IMR-90 (cell line): ENCODE measurements at regions not wholly inside any gene's neighbourhood (a gene's known extent, or its start where the extent isn't known, plus 50 kb on each side); places are given as distances from the start of the nearest gene placed in this dataset.

ENCODE experiments used
- BHLHE40 ChIP-seq: fragments of 150-350 bp; IDR thresholded peaks from 2 replicates; pipeline ENCODE4 v1.6.1; 2016; ENCODE audit warnings: mild to moderate bottlenecking, low read depth, low read length
- CEBPB ChIP-seq: IDR thresholded peaks from 2 replicates; pipeline ENCODE4 v1.6.1; 2012; ENCODE audit warnings: low read depth, low read length, improper control_type of control experiment
- CHD1 ChIP-seq: IDR thresholded peaks from 2 replicates; pipeline ENCODE4 v1.6.1; 2012; ENCODE audit warnings: low read depth, low read length, improper control_type of control experiment
- FOS ChIP-seq: fragments of 150-350 bp; IDR thresholded peaks from 2 replicates; pipeline ENCODE4 v1.6.1; 2016; ENCODE audit warnings: low read depth, low read length
- MAFK ChIP-seq: IDR thresholded peaks from 2 replicates; pipeline ENCODE4 v1.6.1; 2012; ENCODE audit warnings: low read depth, low read length, improper control_type of control experiment
- MAZ ChIP-seq: IDR thresholded peaks from 2 replicates; pipeline ENCODE4 v1.6.1; 2012; ENCODE audit warnings: low read depth, mild to moderate bottlenecking, low read length, improper control_type of control experiment, moderate library complexity, borderline replicate concordance
- POLR2A ChIP-seq: IDR thresholded peaks from 2 replicates; pipeline ENCODE4 v1.6.1; 2012; ENCODE audit warnings: mild to moderate bottlenecking, low read depth, low read length
- RAD21 ChIP-seq: IDR thresholded peaks from 2 replicates; pipeline ENCODE4 v1.6.1; 2012; ENCODE audit warnings: low read length, improper control_type of control experiment
- RFX5 ChIP-seq: IDR thresholded peaks from 2 replicates; pipeline ENCODE4 v1.8.0; 2012; ENCODE audit warnings: low read depth, mild to moderate bottlenecking, low read length, moderate library complexity
- SMC3 ChIP-seq: fragments of 150-350 bp; IDR thresholded peaks from 2 replicates; pipeline ENCODE4 v1.6.1; 2016; ENCODE audit warnings: low read depth, mild to moderate bottlenecking, antibody characterized with exemption, low read length, moderate library complexity
- TF ChIP-seq, protein P1 (sequence below): conservative IDR thresholded peaks from 2 replicates; pipeline ENCODE4 v1.5.1; 2012; ENCODE audit warnings: mild to moderate bottlenecking, low read depth, low read length, improper control_type of control experiment
- TF ChIP-seq, protein P2 (sequence below): fragments of 150-350 bp; IDR thresholded peaks from 2 replicates; pipeline ENCODE4 v1.6.1; 2017; ENCODE audit warnings: mild to moderate bottlenecking, antibody characterized with exemption, low read length, low read depth

DNA sequence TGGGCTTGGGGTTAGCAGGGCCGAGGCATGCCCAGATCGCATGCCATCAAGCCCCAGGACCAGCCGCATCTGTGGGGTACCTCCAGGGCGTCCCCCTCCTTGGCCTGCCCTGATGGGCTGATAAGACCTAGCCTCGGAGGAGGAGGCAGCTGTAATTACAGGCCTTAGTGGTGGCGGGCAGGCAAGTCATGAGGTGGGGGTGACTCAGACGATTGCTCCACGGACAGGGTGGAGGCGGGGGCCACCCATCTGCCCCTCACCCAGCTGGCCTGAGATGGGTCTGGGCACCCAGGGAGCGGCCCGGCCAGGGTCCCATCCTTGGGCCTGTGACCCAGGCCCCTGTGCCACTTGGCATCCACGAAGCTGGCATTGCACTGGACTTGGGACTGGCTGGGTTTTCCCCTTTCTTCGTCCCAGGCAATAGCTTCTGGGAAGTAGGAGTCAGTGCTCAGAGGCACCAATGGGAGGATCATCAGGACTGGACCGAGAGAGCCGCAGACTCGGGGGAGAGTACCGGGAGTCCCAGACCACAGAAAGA lies 57.5 kb downstream of the CEBPB start:
- TF ChIP-seq, protein P1, sequence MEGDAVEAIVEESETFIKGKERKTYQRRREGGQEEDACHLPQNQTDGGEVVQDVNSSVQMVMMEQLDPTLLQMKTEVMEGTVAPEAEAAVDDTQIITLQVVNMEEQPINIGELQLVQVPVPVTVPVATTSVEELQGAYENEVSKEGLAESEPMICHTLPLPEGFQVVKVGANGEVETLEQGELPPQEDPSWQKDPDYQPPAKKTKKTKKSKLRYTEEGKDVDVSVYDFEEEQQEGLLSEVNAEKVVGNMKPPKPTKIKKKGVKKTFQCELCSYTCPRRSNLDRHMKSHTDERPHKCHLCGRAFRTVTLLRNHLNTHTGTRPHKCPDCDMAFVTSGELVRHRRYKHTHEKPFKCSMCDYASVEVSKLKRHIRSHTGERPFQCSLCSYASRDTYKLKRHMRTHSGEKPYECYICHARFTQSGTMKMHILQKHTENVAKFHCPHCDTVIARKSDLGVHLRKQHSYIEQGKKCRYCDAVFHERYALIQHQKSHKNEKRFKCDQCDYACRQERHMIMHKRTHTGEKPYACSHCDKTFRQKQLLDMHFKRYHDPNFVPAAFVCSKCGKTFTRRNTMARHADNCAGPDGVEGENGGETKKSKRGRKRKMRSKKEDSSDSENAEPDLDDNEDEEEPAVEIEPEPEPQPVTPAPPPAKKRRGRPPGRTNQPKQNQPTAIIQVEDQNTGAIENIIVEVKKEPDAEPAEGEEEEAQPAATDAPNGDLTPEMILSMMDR = no peak
- TF ChIP-seq, protein P2, sequence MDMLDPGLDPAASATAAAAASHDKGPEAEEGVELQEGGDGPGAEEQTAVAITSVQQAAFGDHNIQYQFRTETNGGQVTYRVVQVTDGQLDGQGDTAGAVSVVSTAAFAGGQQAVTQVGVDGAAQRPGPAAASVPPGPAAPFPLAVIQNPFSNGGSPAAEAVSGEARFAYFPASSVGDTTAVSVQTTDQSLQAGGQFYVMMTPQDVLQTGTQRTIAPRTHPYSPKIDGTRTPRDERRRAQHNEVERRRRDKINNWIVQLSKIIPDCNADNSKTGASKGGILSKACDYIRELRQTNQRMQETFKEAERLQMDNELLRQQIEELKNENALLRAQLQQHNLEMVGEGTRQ = peak; percentile 8; the same call in 1 of the 2 replicates
- no peak for TF ChIP-seq POLR2A
- TF ChIP-seq SMC3 = no peak
- TF ChIP-seq RAD21 = no peak
- peak; percentile 62 for TF ChIP-seq FOS
- no peak for TF ChIP-seq BHLHE40
- TF ChIP-seq MAFK = no peak
- peak; percentile 88 for TF ChIP-seq CEBPB
- TF ChIP-seq RFX5 = no peak
- peak; percentile 76; the same call in 1 of the 2 replicates for TF ChIP-seq MAZ
- no peak for TF ChIP-seq CHD1
